ENCODE measurements at regions not wholly inside any gene's neighbourhood (a gene's known extent, or its start where the extent isn't known, plus 50 kb on each side); places are given as distances from the start of the nearest gene placed in this dataset.
"Not testable (repeated sequence)": the region's sequence is repeated elsewhere in the genome, so short reads cannot be mapped to it uniquely, and the experiment has no call there.

DNA sequence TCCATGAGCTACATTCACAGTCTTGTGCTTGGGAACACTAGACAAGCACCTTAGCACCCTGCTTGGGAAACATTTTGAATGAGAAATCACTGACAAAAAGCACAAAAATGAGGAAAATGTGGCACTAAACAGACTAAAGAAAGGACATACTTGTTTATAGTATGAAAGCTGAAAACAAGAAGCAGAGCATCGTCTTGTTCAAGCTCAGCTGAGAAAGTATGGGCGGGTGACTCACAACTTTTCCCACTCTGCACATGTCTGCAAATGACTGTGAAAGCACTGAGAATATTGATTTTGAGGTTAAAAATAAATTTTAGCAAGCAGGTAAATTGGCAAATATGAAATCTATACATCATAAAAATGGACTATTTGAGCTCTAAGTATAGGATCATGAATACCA is 725.3 kb downstream of the COL12A1 start:
- no peak for ATAC-seq
- TF ChIP-seq ARNTL (CRISPR knock-in tag; IDR thresholded peaks at IDR 0.05; ENCODE audit: borderline replicate concordance, low read depth): no peak
- TF ChIP-seq ZFP30 (CRISPR knock-in tag; IDR thresholded peaks at IDR 0.05): no peak
- no peak for TF ChIP-seq CSDC2 (CRISPR knock-in tag; IDR thresholded peaks at IDR 0.05)
- TF ChIP-seq ZC3H10 (CRISPR knock-in tag; IDR thresholded peaks at IDR 0.05): no peak
- no peak for TF ChIP-seq PPARA (CRISPR knock-in tag; IDR thresholded peaks at IDR 0.05; ENCODE audit: borderline replicate concordance)
- TF ChIP-seq OSR1 (CRISPR knock-in tag; IDR thresholded peaks at IDR 0.05): no peak

GRCh38 chr6:74479960-74480359 is 725.9 kb downstream of the COL12A1 start:
- ATAC-seq: no peak
- TF ChIP-seq TCF4 (CRISPR knock-in tag; IDR thresholded peaks at IDR 0.05; ENCODE audit: borderline replicate concordance) (no peak), TSHZ2 (CRISPR knock-in tag; IDR thresholded peaks at IDR 0.05) (no peak), BACH2 (CRISPR knock-in tag; IDR thresholded peaks at IDR 0.05; ENCODE audit: borderline replicate concordance) (no peak), ARNTL (CRISPR knock-in tag; IDR thresholded peaks at IDR 0.05; ENCODE audit: borderline replicate concordance, low read depth) (no peak), OSR1 (CRISPR knock-in tag; IDR thresholded peaks at IDR 0.05) (no peak), ZNF8 (CRISPR knock-in tag; IDR thresholded peaks at IDR 0.05) (no peak), ZNF70 (CRISPR knock-in tag; IDR thresholded peaks at IDR 0.05) (no peak), GLIS3 (CRISPR knock-in tag; IDR thresholded peaks at IDR 0.05) (no peak), SNAI2 (CRISPR knock-in tag; IDR thresholded peaks at IDR 0.05) (no peak)
- TF ChIP-seq, protein P1, sequence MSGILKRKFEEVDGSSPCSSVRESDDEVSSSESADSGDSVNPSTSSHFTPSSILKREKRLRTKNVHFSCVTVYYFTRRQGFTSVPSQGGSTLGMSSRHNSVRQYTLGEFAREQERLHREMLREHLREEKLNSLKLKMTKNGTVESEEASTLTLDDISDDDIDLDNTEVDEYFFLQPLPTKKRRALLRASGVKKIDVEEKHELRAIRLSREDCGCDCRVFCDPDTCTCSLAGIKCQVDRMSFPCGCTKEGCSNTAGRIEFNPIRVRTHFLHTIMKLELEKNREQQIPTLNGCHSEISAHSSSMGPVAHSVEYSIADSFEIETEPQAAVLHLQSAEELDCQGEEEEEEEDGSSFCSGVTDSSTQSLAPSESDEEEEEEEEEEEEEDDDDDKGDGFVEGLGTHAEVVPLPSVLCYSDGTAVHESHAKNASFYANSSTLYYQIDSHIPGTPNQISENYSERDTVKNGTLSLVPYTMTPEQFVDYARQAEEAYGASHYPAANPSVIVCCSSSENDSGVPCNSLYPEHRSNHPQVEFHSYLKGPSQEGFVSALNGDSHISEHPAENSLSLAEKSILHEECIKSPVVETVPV (CRISPR knock-in tag; IDR thresholded peaks at IDR 0.05): no peak
- TF ChIP-seq, protein P2, sequence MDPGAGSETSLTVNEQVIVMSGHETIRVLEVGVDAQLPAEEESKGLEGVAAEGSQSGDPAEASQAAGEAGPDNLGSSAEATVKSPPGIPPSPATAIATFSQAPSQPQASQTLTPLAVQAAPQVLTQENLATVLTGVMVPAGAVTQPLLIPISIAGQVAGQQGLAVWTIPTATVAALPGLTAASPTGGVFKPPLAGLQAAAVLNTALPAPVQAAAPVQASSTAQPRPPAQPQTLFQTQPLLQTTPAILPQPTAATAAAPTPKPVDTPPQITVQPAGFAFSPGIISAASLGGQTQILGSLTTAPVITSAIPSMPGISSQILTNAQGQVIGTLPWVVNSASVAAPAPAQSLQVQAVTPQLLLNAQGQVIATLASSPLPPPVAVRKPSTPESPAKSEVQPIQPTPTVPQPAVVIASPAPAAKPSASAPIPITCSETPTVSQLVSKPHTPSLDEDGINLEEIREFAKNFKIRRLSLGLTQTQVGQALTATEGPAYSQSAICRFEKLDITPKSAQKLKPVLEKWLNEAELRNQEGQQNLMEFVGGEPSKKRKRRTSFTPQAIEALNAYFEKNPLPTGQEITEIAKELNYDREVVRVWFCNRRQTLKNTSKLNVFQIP (CRISPR knock-in tag; IDR thresholded peaks at IDR 0.05; ENCODE audit: borderline replicate concordance, low read depth): no peak

DNA sequence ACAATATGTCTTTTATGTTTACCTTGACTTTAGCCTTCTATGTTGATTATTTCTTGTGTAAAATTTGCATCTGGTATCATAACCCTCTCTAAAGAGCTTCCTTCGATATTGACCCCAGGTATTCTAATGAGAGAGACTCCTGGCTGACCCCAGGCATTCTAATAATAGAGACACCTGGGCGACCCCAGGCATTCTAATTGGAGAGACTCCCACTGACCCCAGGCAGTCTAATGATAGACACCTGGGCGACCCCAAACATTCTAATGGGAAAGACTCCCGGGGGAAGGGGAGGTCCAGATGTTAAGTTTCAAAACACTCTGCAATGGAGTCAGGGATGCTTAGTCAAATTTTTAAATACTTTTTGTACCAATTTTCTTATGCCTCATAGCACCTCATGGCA is 726.4 kb downstream of the COL12A1 start:
- no peak for TF ChIP-seq ESRRG (CRISPR knock-in tag; IDR thresholded peaks at IDR 0.05)
- TF ChIP-seq ZNF8 (CRISPR knock-in tag; IDR thresholded peaks at IDR 0.05): no peak
- TF ChIP-seq TSHZ2 (CRISPR knock-in tag; IDR thresholded peaks at IDR 0.05): no peak
- no peak for TF ChIP-seq ZFP30 (CRISPR knock-in tag; IDR thresholded peaks at IDR 0.05)
- TF ChIP-seq PPARA (CRISPR knock-in tag; IDR thresholded peaks at IDR 0.05; ENCODE audit: borderline replicate concordance): no peak
- no peak for TF ChIP-seq SNAI2 (CRISPR knock-in tag; IDR thresholded peaks at IDR 0.05)
- no peak for TF ChIP-seq CREB5 (CRISPR knock-in tag; IDR thresholded peaks at IDR 0.05; ENCODE audit: low read depth)
- no peak for TF ChIP-seq BACH2 (CRISPR knock-in tag; IDR thresholded peaks at IDR 0.05; ENCODE audit: borderline replicate concordance)
- no peak for TF ChIP-seq ZFP3 (CRISPR knock-in tag; IDR thresholded peaks at IDR 0.05)
- TF ChIP-seq ISL1 (CRISPR knock-in tag; IDR thresholded peaks at IDR 0.05): no peak
- TF ChIP-seq CSDC2 (CRISPR knock-in tag; IDR thresholded peaks at IDR 0.05): no peak
- TF ChIP-seq, protein P3, sequence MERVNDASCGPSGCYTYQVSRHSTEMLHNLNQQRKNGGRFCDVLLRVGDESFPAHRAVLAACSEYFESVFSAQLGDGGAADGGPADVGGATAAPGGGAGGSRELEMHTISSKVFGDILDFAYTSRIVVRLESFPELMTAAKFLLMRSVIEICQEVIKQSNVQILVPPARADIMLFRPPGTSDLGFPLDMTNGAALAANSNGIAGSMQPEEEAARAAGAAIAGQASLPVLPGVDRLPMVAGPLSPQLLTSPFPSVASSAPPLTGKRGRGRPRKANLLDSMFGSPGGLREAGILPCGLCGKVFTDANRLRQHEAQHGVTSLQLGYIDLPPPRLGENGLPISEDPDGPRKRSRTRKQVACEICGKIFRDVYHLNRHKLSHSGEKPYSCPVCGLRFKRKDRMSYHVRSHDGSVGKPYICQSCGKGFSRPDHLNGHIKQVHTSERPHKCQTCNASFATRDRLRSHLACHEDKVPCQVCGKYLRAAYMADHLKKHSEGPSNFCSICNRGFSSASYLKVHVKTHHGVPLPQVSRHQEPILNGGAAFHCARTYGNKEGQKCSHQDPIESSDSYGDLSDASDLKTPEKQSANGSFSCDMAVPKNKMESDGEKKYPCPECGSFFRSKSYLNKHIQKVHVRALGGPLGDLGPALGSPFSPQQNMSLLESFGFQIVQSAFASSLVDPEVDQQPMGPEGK (CRISPR knock-in tag; IDR thresholded peaks at IDR 0.05; ENCODE audit: borderline replicate concordance): no peak
- TF ChIP-seq ZNF70 (CRISPR knock-in tag; IDR thresholded peaks at IDR 0.05): no peak
- no peak for TF ChIP-seq TCF4 (CRISPR knock-in tag; IDR thresholded peaks at IDR 0.05; ENCODE audit: borderline replicate concordance)
- TF ChIP-seq, protein P2 (CRISPR knock-in tag; IDR thresholded peaks at IDR 0.05; ENCODE audit: borderline replicate concordance, low read depth): no peak
- no peak for ATAC-seq

DNA sequence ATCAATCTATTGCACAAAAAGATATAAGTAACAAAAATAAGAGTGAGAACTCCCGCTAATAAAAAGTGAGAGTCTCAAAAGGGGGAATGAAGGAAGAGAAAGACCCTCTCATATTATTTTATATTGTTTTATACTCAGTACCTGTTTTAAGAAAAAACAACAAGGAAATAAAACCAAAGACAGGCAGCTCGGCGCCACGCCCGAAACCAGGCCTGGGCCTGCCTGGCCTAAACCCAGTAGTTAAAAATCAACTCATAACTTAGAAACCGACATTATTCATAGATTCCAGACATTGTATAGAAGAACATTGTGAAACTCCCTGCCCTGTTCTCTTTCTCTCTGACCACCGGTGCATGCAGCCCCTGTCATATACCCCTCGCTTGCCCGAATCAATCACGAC is 731.8 kb downstream of the COL12A1 start:
- ATAC-seq: not testable (repeated sequence)

DNA sequence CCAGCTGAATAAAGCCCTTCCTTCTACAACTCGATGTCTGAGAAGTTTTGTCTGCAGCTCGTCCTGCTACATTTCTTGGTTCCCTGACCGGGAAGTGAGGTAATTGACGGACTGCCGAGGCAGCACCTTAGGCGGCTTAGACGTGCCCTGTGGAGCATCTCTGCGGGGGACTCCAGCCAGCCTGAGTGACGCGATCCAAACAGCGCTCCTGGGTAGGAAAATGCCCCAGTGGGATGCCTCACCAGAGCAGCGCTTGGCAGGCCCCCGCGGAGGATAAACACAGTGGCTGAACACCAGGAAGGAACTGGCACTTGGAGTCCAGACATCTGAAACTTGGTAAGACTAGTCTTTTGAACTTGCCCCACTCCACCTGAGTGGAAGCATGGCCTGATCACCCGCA is 737.3 kb downstream of the COL12A1 start:
- not testable (repeated sequence) for ATAC-seq

All from SK-N-SH treated with all-trans-retinoic acid at 6 μM for 48 hours (cell line).